Ishikawa (cell line): ENCODE measurements at regions not wholly inside any gene's neighbourhood (a gene's known extent, or its start where the extent isn't known, plus 50 kb on each side); places are given as distances from the start of the nearest gene placed in this dataset.

Experiments
- CEBPB ChIP-seq: IDR thresholded peaks from 2 replicates; pipeline ENCODE4 v1.6.1; 2012
- CREB1 ChIP-seq: IDR thresholded peaks from 2 replicates; pipeline ENCODE4 v1.6.1; 2012; ENCODE audit warnings: low read depth
- EGR1 ChIP-seq: IDR thresholded peaks from 2 replicates; pipeline ENCODE4 v1.6.1; 2012
- TAF1 ChIP-seq: IDR thresholded peaks from 2 replicates; pipeline ENCODE4 v1.6.1; 2012; ENCODE audit warnings: low read depth, mild to moderate bottlenecking
- YY1 ChIP-seq: IDR thresholded peaks from 2 replicates; pipeline ENCODE4 v1.6.1; 2012; ENCODE audit warnings: low read depth
- TF ChIP-seq, protein P1 (sequence below): IDR thresholded peaks from 2 replicates; pipeline ENCODE4 v1.6.1; 2012; ENCODE audit warnings: low read depth, mild to moderate bottlenecking

DNA sequence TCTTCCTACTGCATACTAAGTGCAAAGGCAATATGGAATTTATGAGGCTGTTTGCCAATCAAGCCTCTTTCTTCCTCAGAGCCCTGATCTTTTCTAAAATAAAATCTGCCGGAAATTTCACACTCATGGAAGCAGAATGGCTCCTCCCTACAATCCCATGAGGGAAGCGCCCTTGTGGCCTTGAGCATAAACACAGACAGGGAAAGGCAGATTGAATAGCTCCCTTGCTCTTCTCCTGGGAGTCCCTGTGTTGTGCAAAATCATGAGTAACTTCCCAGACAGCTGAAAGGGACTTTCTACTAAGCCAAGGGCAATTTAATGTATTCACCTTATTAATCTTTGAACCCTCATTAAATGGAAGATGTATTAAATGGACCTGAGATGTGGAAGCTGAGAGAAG is 226.1 kb upstream of the PIK3R1 start:
- TF ChIP-seq CREB1 (no peak), TAF1 (no peak), EGR1 (no peak), CEBPB (no peak), YY1 (no peak)
- TF ChIP-seq, protein P1, sequence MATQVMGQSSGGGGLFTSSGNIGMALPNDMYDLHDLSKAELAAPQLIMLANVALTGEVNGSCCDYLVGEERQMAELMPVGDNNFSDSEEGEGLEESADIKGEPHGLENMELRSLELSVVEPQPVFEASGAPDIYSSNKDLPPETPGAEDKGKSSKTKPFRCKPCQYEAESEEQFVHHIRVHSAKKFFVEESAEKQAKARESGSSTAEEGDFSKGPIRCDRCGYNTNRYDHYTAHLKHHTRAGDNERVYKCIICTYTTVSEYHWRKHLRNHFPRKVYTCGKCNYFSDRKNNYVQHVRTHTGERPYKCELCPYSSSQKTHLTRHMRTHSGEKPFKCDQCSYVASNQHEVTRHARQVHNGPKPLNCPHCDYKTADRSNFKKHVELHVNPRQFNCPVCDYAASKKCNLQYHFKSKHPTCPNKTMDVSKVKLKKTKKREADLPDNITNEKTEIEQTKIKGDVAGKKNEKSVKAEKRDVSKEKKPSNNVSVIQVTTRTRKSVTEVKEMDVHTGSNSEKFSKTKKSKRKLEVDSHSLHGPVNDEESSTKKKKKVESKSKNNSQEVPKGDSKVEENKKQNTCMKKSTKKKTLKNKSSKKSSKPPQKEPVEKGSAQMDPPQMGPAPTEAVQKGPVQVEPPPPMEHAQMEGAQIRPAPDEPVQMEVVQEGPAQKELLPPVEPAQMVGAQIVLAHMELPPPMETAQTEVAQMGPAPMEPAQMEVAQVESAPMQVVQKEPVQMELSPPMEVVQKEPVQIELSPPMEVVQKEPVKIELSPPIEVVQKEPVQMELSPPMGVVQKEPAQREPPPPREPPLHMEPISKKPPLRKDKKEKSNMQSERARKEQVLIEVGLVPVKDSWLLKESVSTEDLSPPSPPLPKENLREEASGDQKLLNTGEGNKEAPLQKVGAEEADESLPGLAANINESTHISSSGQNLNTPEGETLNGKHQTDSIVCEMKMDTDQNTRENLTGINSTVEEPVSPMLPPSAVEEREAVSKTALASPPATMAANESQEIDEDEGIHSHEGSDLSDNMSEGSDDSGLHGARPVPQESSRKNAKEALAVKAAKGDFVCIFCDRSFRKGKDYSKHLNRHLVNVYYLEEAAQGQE = no peak
